Activated T-cell treated with anti-CD3 and anti-CD28 coated beads for 1 hour (primary cell): ENCODE measurements at regions not wholly inside any gene's neighbourhood (a gene's known extent, or its start where the extent isn't known, plus 50 kb on each side); places are given as distances from the start of the nearest gene placed in this dataset.
"Not testable (repeated sequence)": the region's sequence is repeated elsewhere in the genome, so short reads cannot be mapped to it uniquely, and the experiment has no call there.

Source experiments
- DNase-seq: peaks from one replicate; pipeline ENCODE4 v3.0.0-alpha.2; 2020; ENCODE audit warnings: low read depth

DNA sequence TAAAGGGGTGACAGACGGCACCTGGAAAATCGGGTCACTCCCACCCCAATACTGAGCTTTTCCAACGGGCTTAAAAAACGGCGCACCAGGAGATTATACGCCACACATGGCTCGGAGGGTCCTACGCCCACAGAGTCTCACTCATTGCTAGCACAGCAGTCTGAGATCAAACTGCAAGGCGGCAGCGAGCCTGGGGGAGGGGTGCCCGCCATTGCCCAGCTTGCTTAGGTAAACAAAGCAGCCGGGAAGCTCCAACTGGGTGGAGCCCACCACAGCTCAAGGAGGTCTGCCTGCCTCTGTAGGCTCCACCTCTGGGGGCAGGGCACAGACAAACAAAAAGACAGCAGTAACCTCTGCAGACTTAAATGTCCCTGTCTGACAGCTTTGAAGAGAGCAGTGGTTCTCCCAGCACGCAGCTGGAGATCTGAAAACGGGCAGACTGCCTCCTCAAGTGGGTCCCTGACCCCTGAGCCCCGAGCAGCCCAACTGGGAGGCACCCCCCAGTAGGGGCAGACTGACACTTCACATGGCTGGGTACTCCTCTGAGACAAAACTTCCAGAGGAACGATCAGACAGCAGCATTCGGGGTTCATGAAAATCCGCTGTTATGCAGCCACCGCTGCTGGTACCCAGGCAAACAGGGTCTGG is 162.8 kb upstream of the GJE1 start:
- DNase-seq: not testable (repeated sequence)

DNA sequence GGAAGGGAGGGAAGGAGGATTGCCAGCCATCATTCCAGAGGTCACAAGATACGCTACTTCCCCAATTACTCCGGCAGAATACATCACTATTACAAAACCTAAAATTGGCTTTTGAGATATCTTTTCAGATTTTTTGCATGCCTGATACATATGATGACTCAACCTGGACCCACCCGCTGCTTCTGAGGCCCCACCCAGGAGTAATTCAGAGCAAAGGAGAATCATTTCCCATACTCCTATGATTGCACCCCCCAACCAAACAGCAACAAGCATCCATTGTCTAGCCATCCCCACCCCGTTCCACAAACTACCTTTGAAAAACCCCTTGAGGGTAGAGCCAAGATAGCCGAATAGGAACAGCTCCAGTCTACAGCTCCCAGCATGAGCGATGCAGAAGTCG is 163.5 kb upstream of the GJE1 start:
- no peak for DNase-seq

DNA sequence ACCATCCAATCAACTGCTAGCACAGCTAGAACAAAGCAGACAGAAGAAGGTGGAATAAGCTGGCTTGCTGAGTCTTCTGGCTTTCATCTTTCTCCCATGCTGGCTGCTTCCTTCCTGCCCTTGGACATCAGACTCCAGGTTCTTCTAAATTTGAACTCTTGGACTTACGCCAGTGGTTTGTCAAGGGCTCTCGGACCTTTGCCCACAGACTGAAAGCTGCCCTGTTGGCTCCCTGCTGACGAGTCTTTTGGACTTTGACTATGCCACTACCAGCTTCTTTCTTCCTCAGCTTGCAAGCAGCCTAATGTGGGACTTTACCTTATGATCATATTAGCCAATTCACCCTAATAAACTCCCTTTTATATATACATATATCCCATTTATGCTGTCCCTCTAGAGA is 164.1 kb upstream of the GJE1 start:
- DNase-seq: no peak

DNA sequence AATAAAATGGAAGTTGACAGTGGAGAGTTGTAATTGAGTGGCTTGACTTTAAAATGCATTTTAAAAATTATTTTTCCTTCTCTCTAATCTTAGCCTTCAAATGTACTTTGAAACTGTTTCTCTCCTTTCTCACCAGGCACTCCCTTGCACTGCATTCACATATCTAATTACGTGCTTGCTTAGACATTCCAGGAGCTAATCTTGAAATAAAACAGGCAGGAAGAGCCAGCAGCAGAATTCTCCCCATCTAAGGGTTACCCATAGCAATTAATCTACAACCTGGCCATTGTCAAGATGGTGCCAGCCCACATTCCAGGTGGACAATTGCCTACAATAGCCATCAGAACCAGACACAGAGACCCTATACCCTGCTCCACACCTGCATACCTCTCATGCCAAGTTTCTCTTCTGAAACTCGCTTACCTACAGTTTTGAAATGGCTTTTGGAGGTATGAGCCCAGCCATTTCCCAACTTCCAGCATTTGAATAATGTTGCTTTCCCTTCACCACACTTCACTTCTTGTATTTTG is 167.6 kb upstream of the GJE1 start:
- DNase-seq: no peak

DNA sequence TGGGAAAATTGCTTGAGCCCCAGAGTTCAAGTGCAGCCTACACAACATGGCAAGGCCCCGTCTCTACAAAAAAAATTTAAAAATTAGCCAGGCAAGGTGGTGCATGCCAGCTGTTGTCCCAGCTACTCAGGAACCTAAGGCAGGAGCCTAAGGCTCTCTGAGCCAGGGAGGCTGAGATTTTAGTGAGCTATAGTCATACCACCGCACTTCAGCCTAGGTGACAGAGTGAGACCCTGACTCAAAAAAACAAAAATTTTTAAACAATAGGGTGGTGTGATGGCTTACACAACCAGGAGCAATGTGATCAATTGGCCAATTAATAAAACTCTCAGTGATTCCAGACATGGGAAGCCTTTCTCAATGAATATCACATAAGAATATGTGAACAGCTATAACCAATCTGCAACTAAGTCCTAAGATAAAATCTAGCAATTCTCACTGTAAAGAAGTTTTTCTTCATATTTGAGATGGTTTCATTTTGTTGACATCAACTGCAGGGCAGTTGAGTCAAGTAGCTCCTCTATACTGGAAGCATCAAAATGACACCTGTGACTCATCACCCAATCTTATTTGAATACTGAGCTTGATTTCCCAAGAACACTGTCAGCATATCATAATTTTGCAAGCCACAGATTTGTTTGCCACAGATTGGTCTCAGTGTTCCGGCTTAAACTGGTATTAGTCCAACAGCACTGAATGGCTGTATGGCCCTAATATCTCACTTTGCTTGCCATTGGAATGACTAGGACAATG is 169.0 kb upstream of the GJE1 start:
- no peak for DNase-seq

DNA sequence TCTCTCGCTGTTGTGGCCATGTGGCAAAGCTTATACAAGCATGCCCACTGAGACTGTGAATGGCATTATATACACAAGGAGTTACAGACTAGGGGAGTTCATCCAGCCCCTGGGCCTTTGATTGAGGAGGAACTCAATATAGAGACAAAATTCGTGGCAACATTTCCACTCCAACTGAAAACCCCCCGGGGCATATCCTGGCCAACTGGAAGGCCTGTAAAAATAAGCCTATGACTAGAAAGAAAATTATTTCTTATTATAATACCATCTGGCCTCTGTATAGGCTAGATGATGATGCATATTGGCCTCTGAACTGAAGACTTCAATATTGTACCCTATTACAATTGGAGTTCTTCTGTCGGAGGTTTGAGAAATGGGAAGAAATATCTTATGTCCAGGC is 175.5 kb upstream of the GJE1 start:
- DNase-seq: no peak

DNA sequence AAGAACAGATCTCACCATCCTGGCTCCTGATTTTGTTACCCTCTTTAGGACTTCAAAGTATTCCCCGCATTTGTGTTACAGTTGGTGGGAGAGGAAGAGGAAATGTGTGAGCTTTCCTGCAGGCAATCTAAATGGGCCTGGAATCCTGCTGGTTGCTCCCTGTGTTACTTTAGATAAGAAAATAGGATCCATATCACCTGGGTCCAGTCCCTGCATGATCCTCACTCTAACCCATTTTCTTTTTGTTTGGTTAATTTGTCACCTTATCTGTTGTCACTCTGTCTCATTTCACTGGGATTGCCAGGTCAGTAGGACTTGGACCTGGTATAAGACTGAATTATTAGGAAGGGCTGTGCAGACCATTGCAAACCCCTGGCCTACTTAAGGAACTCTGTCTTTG is 175.9 kb upstream of the GJE1 start:
- DNase-seq: no peak

DNA sequence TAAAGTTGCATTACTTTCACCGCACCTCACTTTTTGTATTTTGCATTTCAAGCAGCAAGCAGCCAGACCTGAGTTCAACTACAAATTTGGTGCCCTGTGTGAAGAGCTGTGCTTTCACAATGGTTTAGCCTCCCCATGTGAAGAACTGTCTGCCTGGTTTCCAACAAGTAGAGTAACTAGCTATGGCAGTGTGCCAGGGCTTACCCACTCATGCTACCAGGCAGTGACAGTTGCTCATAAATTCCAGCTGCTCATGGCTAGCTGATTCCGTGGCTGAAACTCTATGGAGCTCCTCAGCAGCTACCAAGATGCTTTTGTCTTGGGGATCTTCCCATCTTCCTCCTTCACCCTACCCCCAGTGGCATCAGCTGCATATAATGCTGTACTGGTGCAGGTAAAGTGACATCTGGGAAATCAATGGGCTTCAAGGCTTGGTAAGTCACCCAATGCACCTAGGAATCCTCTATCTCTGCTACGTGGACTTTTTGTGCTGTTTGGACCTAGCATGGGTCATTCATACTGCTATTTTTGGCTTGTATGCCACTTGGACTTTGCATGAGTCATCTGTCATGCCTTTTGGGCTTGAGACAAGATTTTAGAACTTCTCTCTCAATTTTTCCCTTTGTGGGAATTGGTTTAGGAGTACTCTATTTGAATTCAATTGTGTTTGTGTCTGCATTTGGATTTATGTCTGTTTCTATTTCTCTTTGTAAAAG is 176.5 kb upstream of the GJE1 start:
- no peak for DNase-seq

DNA sequence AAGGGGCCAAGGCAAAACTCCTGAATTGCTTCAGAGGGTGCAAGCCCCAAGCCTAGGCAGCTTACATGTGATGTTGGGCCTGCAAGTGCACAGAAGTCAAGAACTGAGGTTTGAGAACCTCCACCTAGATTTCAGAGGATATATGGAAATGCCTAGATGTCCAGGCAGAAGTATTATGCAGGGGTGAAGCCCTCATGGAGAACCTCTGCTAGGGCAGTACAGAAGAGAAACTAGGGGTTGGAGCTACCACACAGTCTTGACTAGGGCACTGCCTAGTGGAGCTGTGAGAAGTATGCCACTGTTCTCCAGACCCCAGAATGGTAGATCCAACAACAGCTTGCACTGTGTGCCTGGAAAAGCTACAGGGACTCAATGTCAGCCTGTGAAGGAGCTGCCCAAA is 179.7 kb upstream of the GJE1 start:
- DNase-seq: no peak

DNA sequence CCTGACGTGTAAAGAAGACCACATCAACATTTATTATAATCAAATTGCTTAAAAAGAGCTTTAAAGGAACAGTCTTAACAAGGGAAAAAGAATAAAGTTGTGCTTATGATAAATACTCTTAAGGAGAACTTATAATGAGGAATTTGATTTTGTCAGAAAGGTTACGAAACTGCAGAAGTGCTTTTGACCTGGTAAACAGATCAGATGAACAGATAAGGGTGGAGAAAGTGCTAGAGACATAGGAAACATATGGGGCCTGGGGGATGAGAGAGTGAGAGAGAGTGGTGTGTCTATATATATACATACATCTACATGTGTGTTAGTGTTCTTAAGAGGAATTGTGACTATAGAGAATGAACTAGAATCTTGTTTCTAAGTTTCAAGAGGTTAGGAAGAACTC is 186.2 kb upstream of the GJE1 start:
- DNase-seq: no peak

DNA sequence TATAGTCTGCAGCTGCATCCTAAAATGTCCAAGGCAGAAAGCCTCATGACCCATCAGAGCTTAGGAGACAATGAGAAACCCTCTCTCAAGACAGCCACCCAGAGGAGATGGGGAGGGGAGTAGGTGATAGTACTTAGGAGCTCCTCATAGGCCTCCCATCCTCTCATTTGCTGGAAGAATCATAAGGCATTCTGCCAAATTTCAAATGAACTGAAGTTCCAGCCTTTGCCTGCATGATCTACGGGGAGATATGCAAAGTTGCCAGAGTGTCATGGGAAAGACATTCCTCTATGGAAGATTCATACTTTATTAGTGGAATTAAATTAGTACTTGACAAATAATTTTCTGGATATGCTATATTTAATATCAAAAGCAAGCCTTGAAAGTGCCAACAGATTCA is 194.1 kb upstream of the GJE1 start:
- DNase-seq: no peak

DNA sequence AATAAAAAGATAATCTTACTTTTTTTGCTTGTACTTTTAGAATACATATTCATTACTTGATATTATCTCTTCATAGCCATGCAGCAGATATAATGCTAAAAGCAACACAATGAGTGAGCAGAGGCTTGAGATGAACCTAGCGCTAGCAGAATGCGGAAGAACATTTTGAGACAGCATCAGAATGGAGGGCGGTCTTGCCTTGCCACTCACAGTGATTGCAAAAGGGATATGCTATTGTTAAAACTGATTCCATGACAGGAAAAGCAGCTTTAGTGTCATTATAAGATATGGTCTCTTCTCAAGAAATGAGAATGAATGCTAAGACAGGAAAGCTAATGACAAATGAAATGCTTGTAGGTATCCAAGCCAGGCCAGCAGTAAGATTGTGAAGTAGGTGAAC is 200.0 kb upstream of the GJE1 start:
- DNase-seq: no peak

DNA sequence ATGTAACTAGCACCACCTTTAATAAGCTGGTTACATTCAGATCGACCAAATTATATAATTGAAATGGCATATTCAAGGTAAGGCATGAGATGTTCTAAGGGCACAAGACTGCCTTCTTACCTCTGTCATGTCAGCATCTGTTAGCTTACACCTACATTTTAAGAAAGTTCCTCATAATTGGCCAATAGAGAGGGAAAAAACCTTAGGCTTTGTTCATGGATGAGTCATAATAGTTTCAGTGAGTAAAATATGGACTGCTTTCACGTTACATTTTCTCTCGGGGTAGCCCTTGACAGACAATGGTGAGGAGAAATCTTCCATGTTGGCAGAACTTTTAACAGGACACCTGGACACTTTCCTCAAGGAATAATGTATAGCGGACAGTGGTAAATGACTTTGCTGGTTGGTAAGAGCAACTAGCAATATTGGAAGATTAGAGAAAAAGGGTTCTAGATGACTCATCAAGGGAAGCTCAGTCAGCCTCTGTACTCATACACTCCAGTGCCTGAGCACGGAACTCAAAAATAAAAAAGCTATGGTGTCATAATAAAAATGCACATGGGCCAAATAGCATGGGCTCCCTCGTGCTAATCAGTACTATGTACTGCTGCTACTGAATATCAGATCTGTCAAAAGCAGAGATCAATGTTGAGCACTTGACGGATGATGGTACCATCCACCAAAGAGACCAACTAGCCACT is 206.4 kb upstream of the GJE1 start:
- DNase-seq: not testable (repeated sequence)

DNA sequence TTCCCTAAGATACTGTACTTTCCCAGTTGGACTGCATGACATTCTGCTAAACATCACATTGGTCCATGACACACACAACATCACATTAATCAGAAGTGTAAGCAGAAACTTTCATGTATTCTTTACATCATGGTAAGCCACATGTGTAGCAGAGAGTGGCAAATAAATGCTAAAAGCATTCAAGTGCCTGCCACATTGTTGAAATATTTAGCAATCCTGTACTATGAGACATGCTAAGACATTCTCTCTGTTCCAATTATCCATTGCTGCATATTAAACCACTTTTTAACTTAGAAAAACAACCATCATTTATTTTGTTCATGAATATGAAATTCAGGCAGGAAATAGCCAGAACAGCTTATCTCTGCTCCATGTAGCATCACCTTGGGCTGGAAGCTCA is 207.7 kb upstream of the GJE1 start:
- no peak for DNase-seq

DNA sequence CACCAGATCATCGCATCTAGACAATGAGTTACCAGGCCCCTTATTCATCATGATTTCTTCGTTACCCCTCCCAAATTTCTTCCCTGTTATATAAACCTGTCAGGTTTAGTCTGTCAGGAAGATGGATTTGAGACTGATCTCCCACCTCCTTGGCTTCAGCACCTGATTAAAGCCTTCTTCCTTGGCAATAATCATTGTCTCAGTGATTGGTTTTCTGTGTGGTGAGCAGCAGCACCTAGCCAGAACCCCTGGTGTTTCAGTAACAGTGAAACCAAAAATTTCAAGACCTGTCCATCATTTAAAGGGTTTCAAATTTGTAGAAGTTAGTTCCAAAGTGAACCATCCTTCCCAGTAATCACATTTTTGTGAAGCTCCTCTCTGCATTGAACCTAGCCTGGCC is 209.8 kb upstream of the GJE1 start:
- no peak for DNase-seq

DNA sequence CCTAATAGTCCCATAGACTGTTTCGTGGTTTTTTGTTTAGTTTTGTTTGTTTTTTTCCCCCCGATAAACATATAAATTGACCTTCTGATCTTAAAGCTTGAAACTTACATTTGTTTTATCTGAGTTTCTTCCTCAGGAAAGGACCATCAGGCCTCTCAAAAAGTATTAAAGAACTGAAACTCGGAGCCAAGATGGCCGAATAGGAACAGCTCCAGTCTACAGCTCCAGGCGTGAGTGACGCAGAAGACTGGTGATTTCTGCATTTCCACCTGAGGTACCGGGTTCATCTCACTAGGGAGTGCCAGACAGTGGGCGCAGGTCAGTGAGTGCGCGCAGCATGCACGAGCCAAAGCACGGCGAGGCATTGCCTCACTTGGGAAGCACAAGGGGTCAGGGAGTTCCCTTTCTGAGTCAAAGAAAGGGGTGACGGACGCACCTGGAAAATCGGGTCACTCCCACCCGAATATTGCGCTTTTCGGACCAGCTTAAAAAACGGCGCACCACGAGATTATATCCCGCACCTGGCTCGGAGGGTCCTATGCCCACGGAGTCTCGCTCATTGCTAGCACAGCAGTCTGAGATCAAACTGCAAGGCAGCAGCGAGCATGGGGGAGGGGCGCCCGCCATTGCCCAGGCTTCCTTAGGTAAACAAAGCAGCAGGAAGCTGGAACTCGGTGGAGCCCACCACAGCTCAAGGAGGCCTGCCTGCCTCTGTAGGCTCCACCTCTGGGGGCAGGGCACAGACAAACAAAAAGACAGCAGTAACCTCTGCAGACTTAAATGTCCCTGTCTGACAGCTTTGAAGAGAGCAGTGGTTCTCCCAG is 215.8 kb upstream of the GJE1 start:
- not testable (repeated sequence) for DNase-seq

DNA sequence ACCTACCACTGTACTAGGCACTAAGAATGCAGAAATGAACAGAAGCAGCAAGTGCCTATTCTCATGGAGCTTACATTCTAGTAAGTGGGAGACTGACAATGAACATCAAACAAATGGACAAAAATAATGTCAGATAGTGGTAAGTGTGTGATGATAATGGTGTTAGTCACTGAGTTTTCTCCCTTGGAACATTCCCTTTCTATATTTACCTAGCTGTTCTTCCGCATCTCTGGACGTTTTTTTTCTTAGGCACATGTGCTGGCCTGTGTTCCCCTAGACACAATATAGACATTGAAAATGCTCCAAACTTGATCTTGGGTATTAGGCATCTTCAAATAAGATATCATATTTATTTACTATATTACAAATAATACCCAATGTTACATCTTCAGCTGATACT is 218.1 kb upstream of the GJE1 start:
- DNase-seq: no peak

DNA sequence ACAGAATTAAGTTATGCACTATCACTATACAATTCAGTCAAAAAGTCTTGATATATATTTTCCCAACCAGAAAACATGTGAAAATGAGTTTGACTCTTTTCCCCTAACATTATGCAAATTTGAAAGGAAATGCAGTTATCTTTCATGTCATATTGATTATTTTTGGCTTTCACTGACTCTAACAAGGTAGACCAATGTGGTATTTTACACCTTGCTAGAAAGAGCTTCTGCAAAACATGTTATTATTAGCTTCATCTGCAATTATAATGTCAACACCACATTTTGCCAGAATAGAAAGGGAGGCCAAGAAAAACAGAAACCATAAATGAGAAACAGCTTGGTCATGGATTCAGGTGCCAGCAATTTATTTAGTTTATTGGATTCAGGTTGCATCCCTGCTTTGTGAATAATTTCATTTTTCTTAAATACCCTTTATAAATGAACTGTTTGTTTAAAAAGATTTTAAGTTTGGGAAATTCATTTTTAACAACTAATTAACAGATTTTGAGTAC is 226.1 kb upstream of the GJE1 start:
- no peak for DNase-seq

DNA sequence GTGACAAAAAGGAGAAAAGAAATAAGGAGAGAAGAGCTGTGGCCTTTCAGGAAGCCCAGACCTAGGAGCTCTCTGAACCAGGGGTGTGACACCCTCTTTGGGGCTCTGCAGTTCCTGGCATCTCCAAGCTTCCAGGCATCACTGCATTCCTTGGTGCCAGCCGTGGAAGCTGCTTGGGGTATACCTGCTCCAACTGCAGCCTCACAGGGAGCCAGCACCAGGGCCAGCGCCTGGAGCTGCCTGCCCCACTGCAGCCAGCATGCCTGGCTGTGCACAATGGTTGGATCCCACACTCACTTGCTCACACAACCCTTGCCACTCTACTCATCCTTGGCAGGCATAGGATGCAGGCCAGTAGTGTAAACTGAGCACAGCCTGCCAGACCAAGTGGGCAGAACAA is 242.1 kb upstream of the GJE1 start:
- DNase-seq: no peak

DNA sequence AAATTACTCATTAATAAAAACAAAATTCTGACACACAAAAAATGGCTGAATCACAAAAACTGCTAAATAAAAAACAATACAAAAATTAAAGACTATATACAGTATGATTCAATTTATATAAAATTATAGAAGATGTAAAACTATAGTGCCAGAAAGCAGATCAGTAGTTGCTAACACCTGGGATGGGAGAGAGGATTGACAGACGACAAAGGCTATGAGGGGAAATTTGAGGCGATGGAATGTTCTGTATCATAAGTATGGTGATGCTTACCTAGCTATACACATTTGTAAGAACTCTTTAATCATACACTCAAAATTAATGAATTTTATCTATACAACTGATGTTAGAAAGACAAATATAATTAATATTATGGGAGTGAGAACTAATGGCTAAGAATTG is 247.9 kb upstream of the GJE1 start:
- no peak for DNase-seq

DNA sequence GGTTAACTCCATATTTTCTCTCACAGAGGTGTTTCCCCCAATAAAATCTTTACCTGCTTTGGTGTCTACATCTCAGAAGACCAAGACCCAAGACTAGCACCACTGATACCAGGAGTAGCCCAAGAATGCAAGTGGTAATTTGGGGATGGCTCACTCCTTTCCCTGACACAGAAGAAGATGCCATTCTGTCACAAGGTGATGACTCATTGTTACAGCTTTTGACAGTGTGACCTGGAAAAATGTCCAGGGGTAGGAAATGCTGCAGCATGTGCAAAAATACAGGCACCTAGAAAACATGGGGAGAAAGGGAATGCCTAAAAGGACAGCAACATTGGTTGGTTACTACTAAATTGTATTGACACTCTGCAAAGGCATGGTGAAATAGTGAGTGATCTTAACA is 254.0 kb upstream of the GJE1 start:
- no peak for DNase-seq
